22Rv1 (cell line): ENCODE measurements at regions not wholly inside any gene's neighbourhood (a gene's known extent, or its start where the extent isn't known, plus 50 kb on each side); places are given as distances from the start of the nearest gene placed in this dataset.
"Not testable (repeated sequence)": the region's sequence is repeated elsewhere in the genome, so short reads cannot be mapped to it uniquely, and the experiment has no call there.

Source experiments
- H3K27ac ChIP-seq: fragments of 450-650 bp; 2 replicates; pipeline ENCODE4 v1.5.1; 2017
- ZFX ChIP-seq: fragments of 450-650 bp; IDR thresholded peaks from 2 replicates; pipeline ENCODE4 v1.6.1; 2017; ENCODE audit warnings: antibody characterized with exemption, borderline replicate concordance
- TF ChIP-seq, protein P1 (sequence below): fragments of 450-650 bp; IDR thresholded peaks from 2 replicates; pipeline ENCODE4 v1.5.1; 2017; ENCODE audit warnings: mild to moderate bottlenecking

DNA sequence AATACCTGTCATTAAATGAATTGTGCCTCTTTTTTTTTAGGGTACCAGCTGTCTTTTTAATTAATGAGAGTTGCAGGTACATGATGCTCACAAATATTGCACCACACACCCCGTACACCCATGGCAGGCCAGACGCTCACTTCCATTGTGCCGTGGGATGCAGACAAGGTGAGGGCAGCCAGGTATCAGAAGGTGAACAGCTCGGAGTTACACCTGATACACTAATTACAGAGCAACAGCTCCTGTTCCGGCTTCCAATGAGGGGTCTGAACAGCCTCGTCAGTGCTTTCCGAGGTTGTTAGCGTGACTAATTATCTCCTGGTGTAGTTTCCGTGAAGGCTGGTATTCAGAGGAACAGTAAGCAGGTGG, 442.8 kb downstream of the ZNF516 start:
- TF ChIP-seq ZFX = no peak
- no peak overlapping the region for H3K27ac ChIP-seq

DNA sequence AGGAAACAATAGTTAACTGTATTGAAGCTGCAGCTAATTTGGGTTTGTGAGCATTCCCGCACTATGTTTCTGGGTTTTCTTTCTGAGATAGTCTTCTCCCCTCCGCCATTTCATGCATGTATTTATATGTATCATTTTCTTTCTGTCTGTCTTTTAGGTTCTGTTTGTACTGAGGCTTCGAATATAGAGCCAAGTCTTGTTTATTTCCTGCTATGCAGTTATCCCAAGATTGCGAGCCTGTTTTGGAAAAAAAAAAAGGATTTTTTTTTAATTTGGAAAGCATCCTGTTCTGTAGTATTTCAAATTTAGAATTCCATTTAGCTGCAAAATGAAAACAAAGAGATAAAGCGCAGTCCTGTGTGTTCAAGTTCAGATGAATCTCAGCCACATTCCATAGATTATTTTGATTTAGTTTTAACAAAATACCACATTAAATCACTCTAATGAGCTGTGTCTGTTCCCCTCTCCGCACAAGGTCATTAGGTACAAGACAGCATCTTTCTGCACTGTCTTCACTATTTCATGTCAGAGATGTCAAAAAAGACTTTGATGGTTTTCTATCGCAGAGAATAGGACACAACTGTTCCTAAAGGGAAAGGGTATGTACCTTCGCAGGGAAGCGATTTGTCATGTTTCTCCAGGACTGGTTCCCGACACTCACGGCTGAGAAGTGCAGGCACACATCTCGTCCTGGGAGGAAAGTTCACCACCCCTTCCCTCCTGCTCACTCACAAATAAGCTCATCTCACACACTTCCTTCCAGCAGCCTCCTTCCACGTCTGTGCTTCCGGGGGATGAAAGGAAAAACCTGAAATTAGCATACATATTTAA, 443.4 kb downstream of the ZNF516 start:
- TF ChIP-seq, protein P1, sequence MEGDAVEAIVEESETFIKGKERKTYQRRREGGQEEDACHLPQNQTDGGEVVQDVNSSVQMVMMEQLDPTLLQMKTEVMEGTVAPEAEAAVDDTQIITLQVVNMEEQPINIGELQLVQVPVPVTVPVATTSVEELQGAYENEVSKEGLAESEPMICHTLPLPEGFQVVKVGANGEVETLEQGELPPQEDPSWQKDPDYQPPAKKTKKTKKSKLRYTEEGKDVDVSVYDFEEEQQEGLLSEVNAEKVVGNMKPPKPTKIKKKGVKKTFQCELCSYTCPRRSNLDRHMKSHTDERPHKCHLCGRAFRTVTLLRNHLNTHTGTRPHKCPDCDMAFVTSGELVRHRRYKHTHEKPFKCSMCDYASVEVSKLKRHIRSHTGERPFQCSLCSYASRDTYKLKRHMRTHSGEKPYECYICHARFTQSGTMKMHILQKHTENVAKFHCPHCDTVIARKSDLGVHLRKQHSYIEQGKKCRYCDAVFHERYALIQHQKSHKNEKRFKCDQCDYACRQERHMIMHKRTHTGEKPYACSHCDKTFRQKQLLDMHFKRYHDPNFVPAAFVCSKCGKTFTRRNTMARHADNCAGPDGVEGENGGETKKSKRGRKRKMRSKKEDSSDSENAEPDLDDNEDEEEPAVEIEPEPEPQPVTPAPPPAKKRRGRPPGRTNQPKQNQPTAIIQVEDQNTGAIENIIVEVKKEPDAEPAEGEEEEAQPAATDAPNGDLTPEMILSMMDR = no peak
- no peak overlapping the region for H3K27ac ChIP-seq

DNA sequence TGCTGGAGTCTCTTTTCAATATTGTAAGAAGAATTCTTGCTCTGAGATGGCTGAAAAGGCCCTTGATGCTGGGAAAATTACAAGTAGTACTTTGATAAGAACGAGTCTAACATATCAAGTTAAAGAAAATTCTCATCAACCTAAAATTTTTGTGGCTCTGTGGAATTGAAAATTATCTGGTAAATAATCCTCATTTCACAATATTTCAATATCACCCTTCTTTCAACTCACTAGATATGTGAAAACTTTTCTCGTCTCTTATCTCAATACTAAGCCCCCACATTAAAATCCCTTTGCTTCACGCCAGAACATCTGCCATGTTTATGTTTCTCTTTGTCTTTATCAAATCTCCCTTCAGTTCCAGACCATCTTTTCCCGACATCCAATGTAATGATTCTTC, 448.8 kb downstream of the ZNF516 start:
- H3K27ac ChIP-seq = no peak overlapping the region

DNA sequence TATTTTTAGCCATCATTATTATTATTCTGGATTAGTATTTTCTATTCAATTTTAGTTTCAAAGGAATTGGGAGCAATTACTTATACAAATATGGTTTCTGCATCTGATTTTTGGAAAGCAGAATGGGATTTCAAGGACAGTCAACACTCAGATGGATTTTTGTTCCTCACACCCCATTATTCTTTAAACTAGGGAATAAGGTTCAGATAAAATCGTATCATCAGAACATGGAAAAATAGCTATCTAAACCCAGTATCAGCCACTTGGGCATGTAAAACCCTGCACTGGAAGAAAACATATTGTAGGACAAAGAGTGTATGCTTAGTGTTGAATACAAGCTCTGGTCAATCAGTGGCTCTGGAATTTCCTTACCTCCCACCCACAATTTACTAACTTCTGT, 452.5 kb downstream of the ZNF516 start:
- no peak for TF ChIP-seq ZFX
- TF ChIP-seq, protein P1 = no peak
- H3K27ac ChIP-seq = no peak overlapping the region

More for the DNA sequence above, 448.8 kb downstream of the ZNF516 start:
- no peak for TF ChIP-seq ZFX
- TF ChIP-seq, protein P1 = no peak

DNA sequence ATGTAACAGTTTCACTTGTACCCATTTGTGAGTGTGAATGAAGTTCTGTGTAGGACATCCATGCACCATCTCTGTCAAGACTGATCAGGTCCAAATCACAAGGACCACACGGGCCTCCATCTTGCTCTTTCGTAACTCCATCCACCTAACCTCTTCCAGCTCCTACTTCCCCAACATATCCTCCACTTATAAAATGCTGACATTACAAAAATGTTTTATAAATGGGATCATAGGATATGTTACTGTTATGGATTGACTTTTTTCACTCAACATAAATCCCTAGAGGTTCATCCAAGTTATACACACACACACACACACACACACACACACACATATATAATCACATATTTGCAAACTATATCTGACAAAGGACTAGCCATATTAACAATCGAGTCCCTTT, 476.8 kb downstream of the ZNF516 start:
- no peak for TF ChIP-seq ZFX
- TF ChIP-seq, protein P1 = no peak
- no peak overlapping the region for H3K27ac ChIP-seq

DNA sequence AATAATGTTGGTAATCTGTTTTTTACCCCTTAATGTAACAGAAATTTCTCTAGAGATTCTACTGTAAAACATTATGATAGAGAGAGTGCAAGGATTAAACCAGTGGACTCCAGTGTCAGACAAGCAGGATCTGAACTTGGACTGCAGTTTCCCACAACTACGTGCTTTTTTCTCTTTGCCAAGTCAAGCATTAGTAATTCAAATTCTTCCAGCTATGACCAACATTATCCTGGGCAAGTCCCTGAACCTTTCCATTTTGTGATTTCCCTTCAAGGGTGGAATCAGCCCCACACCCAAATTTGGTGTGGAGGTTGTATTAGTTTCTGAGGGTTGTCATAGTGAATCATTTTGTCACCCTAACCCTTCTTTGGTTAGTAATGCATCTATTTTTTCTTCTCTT, 482.0 kb downstream of the ZNF516 start:
- H3K27ac ChIP-seq = no peak overlapping the region
- TF ChIP-seq, protein P1 = no peak
- TF ChIP-seq ZFX = no peak

DNA sequence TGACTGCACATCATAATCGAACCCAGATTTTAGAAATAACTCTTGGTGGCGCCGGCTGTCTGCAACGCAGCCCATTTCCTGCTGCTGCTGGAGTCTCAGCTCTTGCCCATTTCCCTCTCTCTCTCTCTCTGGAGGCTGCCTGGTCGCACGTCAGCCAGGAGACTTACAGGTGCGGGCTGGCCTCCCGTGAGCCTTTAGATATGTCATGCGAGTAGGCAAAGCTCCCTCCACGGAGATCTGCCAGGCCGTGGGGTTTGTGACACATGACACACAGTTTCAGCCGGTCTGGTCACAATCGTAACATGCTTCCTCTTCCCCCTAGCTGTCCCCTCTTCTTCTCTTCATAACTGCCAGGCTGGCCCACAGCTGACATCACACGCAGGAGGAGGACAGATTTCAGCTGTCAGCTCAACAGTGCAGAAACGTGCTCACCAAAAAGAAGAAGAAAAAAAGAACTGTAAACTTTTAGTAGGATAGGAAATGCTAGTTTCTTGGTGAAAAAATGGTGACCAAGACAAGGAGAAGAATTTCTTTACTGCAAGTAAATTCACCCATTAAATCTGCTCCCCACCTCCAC, 489.3 kb downstream of the ZNF516 start:
- no peak overlapping the region for H3K27ac ChIP-seq
- TF ChIP-seq, protein P1 = no peak
- TF ChIP-seq ZFX = no peak

DNA sequence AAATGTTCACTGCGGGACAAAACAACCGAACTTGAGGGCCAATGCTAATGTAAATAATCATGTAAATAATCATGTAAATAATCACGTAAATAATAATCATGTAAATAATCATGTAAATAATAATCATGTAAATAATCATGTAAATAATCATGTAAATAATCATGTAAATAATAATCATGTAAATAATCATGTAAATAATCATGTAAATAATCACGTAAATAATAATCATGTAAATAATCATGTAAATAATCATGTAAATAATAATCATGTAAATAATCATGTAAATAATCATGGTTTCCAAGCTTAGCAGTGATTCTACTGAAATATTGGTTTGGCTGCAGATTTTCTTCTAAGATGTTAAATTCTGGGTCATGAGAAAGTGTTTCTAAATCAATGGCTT, 507.1 kb downstream of the ZNF516 start:
- not testable (repeated sequence) for H3K27ac ChIP-seq
